HFFc6 (cell line): ENCODE measurements at regions not wholly inside any gene's neighbourhood (a gene's known extent, or its start where the extent isn't known, plus 50 kb on each side); places are given as distances from the start of the nearest gene placed in this dataset.

ENCODE experiments used
- DNase-seq: peaks from one replicate; pipeline ENCODE4 v3.0.0-alpha.2; 2018
- H3K27ac Mint-ChIP-seq: 2 replicates; pipeline ENCODE4 v1.8.0; 2020; ENCODE audit warnings: mild to moderate bottlenecking, mixed read lengths
- H3K27me3 Mint-ChIP-seq: 2 replicates; pipeline ENCODE4 v1.8.0; 2021; ENCODE audit warnings: mild to moderate bottlenecking, moderate library complexity, mixed read lengths; ENCODE audit not compliant: insufficient read depth
- H3K36me3 Mint-ChIP-seq: 2 replicates; pipeline ENCODE4 v1.8.0; 2021; ENCODE audit warnings: low read depth, mixed read lengths
- H3K4me1 Mint-ChIP-seq: 2 replicates; pipeline ENCODE4 v1.8.0; 2020; ENCODE audit warnings: low read depth, mixed read lengths
- H3K4me3 Mint-ChIP-seq: 2 replicates; pipeline ENCODE4 v1.8.0; 2020; ENCODE audit warnings: mild to moderate bottlenecking, moderate library complexity, mixed read lengths
- H3K9me3 Mint-ChIP-seq: 2 replicates; pipeline ENCODE4 v1.8.0; 2020; ENCODE audit warnings: mild to moderate bottlenecking, mixed read lengths
- TF ChIP-seq, protein P1 (sequence below): fragments of 200-600 bp; sonication (generic); IDR thresholded peaks from 2 replicates; pipeline ENCODE4 v1.5.0; 2021; ENCODE audit warnings: antibody characterized with exemption, mild to moderate bottlenecking

DNA sequence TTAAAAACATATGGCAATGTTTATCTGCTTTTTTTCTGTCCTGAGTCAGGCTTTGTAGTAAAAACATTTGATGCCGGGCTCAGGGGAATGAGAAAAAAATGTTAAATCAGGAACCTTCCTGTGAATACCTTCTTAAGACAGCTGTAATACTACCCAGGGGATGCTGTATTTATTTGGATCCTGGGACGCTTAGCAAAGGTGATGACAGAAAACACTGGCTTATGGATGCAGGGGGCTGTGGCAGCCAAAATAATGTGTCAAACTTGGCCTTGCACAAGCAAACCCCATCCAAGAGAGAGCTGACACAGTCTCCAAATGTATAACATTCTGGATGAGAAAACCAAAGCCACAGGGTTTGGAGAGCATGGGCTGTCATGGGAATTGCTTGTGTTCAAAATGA, 438.2 kb upstream of the PROK2 start:
- TF ChIP-seq, protein P1, sequence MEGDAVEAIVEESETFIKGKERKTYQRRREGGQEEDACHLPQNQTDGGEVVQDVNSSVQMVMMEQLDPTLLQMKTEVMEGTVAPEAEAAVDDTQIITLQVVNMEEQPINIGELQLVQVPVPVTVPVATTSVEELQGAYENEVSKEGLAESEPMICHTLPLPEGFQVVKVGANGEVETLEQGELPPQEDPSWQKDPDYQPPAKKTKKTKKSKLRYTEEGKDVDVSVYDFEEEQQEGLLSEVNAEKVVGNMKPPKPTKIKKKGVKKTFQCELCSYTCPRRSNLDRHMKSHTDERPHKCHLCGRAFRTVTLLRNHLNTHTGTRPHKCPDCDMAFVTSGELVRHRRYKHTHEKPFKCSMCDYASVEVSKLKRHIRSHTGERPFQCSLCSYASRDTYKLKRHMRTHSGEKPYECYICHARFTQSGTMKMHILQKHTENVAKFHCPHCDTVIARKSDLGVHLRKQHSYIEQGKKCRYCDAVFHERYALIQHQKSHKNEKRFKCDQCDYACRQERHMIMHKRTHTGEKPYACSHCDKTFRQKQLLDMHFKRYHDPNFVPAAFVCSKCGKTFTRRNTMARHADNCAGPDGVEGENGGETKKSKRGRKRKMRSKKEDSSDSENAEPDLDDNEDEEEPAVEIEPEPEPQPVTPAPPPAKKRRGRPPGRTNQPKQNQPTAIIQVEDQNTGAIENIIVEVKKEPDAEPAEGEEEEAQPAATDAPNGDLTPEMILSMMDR = no peak
- no peak for DNase-seq
- Mint-ChIP-seq H3K9me3 (peaks cover 25% of the 10 kb centered on the region), H3K4me1 (no peaks in the 10 kb centered on the region), H3K27me3 (peaks cover 13% of the 10 kb centered on the region), H3K4me3 (no peak overlapping the region), H3K27ac (no peak overlapping the region), H3K36me3 (peaks cover 12% of the 10 kb centered on the region)

DNA sequence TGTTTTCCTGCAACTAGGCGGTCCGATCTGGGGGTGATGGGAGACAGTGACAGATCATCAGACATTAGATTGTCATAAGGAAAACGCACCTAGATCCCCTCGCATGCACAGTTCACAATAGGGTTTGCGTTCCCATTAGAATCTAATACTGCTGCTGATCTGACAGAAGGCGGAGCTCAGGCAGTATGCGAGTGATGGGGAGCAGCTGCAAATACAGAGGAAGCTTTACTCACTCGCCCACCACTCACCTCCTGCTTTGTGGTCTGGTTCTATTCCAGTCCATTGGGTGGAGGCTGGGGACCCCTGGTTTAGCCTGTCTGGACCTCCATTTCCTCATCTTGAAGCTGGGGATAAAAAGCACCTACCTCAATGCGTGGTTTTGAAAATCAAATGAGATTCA, 437.5 kb upstream of the PROK2 start:
- Mint-ChIP-seq H3K27ac (no peak overlapping the region), H3K27me3 (peaks cover 10% of the 10 kb centered on the region), H3K9me3 (peaks cover 25% of the 10 kb centered on the region)

DNA sequence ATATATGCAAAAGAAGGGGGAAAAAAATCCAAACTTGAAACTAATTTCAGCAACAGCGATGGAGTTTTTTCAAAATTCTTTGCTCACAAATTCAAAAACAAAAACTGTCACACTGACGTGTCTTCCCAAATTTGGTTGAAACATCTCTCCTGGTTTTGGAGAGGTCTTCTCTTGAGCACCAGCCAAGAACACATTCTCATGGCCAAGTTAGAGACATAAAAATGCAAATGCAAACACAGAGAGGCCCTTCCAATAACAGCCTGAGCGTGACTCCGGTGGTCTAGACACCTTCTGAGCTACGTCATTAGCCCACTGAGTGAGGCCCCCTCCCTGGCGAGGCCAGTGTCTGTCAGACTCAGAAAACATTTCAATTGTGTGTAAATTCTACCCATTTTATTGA, 436.0 kb upstream of the PROK2 start:
- Mint-ChIP-seq H3K9me3 (peaks cover 22% of the 10 kb centered on the region), H3K4me3 (no peak overlapping the region), H3K36me3 (peaks cover 12% of the 10 kb centered on the region), H3K4me1 (no peaks in the 10 kb centered on the region), H3K27me3 (peaks cover 12% of the 10 kb centered on the region), H3K27ac (no peak overlapping the region)
- DNase-seq = no peak
- TF ChIP-seq, protein P1 = no peak

More for the DNA sequence above, 437.5 kb upstream of the PROK2 start:
- TF ChIP-seq, protein P1 = no peak
- H3K4me3 Mint-ChIP-seq = no peak overlapping the region
- DNase-seq = no peak
- H3K4me1 Mint-ChIP-seq = no peaks in the 10 kb centered on the region
- H3K36me3 Mint-ChIP-seq = peaks cover 12% of the 10 kb centered on the region

DNA sequence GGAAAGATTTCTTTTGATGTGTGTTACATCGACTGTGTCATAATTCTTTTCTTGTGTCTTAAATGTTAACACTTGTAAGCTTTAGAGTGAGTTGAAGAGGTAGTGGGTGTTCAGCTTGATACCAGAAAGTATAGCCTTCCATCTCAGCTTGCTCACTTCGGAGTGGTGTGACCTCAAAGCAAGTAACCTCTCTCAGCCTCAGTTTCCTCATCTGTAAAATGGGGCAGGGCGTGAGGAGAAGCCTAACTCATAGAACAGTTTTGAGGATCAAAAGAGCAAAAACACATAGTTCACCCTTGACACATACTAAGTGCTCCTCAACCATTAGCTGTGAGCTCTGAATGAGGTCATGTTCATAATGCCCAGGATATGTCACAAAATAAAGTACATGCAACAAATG, 434.8 kb upstream of the PROK2 start:
- Mint-ChIP-seq H3K36me3 (peaks cover 6% of the 10 kb centered on the region), H3K9me3 (peaks cover 10% of the 10 kb centered on the region), H3K4me1 (no peaks in the 10 kb centered on the region), H3K4me3 (no peak overlapping the region), H3K27me3 (peaks cover 12% of the 10 kb centered on the region), H3K27ac (no peak overlapping the region)
- no peak for DNase-seq
- TF ChIP-seq, protein P1 = no peak

DNA sequence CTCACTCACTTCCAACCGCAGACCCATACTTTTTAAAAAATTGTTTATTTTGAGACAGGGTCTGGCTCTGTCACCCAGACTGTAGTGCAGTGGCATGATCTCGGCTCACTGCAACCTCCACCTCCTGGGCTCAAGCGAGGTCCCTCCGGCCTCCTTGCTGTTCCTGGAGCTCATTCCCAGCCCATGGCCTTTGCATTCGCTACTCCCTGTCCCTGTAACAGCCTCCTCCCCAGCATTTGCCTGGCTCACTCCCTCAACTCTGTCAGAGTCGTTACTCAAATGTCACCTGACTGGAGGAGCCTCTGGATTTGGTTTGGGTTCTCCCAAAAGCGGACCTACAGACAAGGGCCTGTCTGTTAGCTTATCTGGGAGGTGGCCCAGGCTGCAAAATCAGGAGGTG, 432.6 kb upstream of the PROK2 start:
- DNase-seq = no peak
- Mint-ChIP-seq H3K4me1 (no peaks in the 10 kb centered on the region), H3K27ac (no peak overlapping the region), H3K9me3 (no peaks in the 10 kb centered on the region), H3K4me3 (no peak overlapping the region), H3K27me3 (peaks cover 12% of the 10 kb centered on the region; the same call in 1 of the 2 replicates), H3K36me3 (no peaks in the 10 kb centered on the region)
- TF ChIP-seq, protein P1 = no peak
